ENCODE measurements at regions not wholly inside any gene's neighbourhood (a gene's known extent, or its start where the extent isn't known, plus 50 kb on each side); places are given as distances from the start of the nearest gene placed in this dataset.

DNA sequence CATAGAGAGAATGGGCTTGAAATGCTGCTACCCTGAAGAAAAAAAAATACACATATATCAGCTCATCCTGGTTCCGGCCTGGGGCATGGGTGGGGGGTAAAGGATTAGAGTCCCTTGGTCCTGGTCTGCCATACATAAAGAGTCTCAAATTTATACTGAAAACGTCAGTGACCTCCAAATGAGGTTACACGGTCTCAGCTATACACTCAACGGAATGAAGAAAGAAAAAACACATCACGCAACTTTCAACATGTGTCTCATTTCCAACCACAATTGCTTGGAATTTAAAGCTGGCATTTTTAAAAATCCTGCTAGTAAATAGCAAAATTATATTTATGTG, 612.8 kb downstream of the MCTP2 start (continued):
- TF ChIP-seq, protein P1, sequence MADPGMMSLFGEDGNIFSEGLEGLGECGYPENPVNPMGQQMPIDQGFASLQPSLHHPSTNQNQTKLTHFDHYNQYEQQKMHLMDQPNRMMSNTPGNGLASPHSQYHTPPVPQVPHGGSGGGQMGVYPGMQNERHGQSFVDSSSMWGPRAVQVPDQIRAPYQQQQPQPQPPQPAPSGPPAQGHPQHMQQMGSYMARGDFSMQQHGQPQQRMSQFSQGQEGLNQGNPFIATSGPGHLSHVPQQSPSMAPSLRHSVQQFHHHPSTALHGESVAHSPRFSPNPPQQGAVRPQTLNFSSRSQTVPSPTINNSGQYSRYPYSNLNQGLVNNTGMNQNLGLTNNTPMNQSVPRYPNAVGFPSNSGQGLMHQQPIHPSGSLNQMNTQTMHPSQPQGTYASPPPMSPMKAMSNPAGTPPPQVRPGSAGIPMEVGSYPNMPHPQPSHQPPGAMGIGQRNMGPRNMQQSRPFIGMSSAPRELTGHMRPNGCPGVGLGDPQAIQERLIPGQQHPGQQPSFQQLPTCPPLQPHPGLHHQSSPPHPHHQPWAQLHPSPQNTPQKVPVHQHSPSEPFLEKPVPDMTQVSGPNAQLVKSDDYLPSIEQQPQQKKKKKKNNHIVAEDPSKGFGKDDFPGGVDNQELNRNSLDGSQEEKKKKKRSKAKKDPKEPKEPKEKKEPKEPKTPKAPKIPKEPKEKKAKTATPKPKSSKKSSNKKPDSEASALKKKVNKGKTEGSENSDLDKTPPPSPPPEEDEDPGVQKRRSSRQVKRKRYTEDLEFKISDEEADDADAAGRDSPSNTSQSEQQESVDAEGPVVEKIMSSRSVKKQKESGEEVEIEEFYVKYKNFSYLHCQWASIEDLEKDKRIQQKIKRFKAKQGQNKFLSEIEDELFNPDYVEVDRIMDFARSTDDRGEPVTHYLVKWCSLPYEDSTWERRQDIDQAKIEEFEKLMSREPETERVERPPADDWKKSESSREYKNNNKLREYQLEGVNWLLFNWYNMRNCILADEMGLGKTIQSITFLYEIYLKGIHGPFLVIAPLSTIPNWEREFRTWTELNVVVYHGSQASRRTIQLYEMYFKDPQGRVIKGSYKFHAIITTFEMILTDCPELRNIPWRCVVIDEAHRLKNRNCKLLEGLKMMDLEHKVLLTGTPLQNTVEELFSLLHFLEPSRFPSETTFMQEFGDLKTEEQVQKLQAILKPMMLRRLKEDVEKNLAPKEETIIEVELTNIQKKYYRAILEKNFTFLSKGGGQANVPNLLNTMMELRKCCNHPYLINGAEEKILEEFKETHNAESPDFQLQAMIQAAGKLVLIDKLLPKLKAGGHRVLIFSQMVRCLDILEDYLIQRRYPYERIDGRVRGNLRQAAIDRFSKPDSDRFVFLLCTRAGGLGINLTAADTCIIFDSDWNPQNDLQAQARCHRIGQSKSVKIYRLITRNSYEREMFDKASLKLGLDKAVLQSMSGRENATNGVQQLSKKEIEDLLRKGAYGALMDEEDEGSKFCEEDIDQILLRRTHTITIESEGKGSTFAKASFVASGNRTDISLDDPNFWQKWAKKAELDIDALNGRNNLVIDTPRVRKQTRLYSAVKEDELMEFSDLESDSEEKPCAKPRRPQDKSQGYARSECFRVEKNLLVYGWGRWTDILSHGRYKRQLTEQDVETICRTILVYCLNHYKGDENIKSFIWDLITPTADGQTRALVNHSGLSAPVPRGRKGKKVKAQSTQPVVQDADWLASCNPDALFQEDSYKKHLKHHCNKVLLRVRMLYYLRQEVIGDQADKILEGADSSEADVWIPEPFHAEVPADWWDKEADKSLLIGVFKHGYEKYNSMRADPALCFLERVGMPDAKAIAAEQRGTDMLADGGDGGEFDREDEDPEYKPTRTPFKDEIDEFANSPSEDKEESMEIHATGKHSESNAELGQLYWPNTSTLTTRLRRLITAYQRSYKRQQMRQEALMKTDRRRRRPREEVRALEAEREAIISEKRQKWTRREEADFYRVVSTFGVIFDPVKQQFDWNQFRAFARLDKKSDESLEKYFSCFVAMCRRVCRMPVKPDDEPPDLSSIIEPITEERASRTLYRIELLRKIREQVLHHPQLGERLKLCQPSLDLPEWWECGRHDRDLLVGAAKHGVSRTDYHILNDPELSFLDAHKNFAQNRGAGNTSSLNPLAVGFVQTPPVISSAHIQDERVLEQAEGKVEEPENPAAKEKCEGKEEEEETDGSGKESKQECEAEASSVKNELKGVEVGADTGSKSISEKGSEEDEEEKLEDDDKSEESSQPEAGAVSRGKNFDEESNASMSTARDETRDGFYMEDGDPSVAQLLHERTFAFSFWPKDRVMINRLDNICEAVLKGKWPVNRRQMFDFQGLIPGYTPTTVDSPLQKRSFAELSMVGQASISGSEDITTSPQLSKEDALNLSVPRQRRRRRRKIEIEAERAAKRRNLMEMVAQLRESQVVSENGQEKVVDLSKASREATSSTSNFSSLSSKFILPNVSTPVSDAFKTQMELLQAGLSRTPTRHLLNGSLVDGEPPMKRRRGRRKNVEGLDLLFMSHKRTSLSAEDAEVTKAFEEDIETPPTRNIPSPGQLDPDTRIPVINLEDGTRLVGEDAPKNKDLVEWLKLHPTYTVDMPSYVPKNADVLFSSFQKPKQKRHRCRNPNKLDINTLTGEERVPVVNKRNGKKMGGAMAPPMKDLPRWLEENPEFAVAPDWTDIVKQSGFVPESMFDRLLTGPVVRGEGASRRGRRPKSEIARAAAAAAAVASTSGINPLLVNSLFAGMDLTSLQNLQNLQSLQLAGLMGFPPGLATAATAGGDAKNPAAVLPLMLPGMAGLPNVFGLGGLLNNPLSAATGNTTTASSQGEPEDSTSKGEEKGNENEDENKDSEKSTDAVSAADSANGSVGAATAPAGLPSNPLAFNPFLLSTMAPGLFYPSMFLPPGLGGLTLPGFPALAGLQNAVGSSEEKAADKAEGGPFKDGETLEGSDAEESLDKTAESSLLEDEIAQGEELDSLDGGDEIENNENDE (IDR thresholded peaks at IDR 0.05; ENCODE audit: insufficient replicate concordance, low read length): no peak
- TF ChIP-seq SP2 (IDR thresholded peaks at IDR 0.05; ENCODE audit: low read length) (no peak), YY1 (IDR thresholded peaks at IDR 0.05; ENCODE audit: low read depth, low read length) (no peak), BRCA1 (IDR thresholded peaks at IDR 0.05; ENCODE audit: low read depth, low read length) (no peak), CEBPB (IDR thresholded peaks at IDR 0.05; ENCODE audit: low read depth, low read length) (no peak), SRF (IDR thresholded peaks at IDR 0.05; ENCODE audit: low read depth, low read length) (no peak)

Measured in H1 (cell line).